HG03280 (cell line): ENCODE measurements at regions not wholly inside any gene's neighbourhood (a gene's known extent, or its start where the extent isn't known, plus 50 kb on each side); places are given as distances from the start of the nearest gene placed in this dataset.
"Not testable (repeated sequence)": the region's sequence is repeated elsewhere in the genome, so short reads cannot be mapped to it uniquely, and the experiment has no call there.

Source experiments
- ATAC-seq: cut with Tn5 transposase; IDR thresholded peaks from one replicate; pipeline ENCODE4 v1.9.1; 2021; ENCODE audit warnings: mild to moderate bottlenecking, moderate library complexity; ENCODE audit not compliant: unreplicated experiment

GRCh38 chr12:131407221-131408035 is 303.5 kb upstream of the SFSWAP start:
- no peak for ATAC-seq

- ATAC-seq = no peak
Observed at GRCh38 chr12:131408036-131408365, 302.9 kb upstream of the SFSWAP start.

GRCh38 chr12:131408484-131408883 is 302.4 kb upstream of the SFSWAP start:
- ATAC-seq = no peak

GRCh38 chr12:131409211-131409610 is 301.7 kb upstream of the SFSWAP start:
- ATAC-seq = no peak

- not testable (repeated sequence) for ATAC-seq
Observed at GRCh38 chr12:131411827-131412226, 299.1 kb upstream of the SFSWAP start.

- no peak for ATAC-seq
Observed at GRCh38 chr12:131413006-131413405, 297.9 kb upstream of the SFSWAP start.

- no peak for ATAC-seq
Observed at GRCh38 chr12:131413471-131413870, 297.4 kb upstream of the SFSWAP start.

GRCh38 chr12:131414155-131414922 is 296.6 kb upstream of the SFSWAP start:
- not testable (repeated sequence) for ATAC-seq

- no peak for ATAC-seq
Observed at GRCh38 chr12:131415781-131416180, 295.1 kb upstream of the SFSWAP start.

GRCh38 chr12:131418121-131418520 is 292.8 kb upstream of the SFSWAP start:
- no peak for ATAC-seq

GRCh38 chr12:131418884-131419283 is 292.0 kb upstream of the SFSWAP start:
- no peak for ATAC-seq

GRCh38 chr12:131420867-131421447 is 289.9 kb upstream of the SFSWAP start:
- no peak for ATAC-seq

- no peak for ATAC-seq
Observed at GRCh38 chr12:131421509-131422186, 289.2 kb upstream of the SFSWAP start.

- ATAC-seq = no peak
Observed at GRCh38 chr12:131422187-131422520, 288.7 kb upstream of the SFSWAP start.

GRCh38 chr12:131422744-131423143 is 288.1 kb upstream of the SFSWAP start:
- no peak for ATAC-seq

GRCh38 chr12:131424270-131424669 is 286.6 kb upstream of the SFSWAP start:
- no peak for ATAC-seq

- ATAC-seq = no peak
Observed at GRCh38 chr12:131425112-131426075, 285.5 kb upstream of the SFSWAP start.

GRCh38 chr12:131428091-131428685 is 282.7 kb upstream of the SFSWAP start:
- ATAC-seq = no peak

GRCh38 chr12:131429221-131429620 is 281.7 kb upstream of the SFSWAP start:
- ATAC-seq = not testable (repeated sequence)

- ATAC-seq = not testable (repeated sequence)
Observed at GRCh38 chr12:131429697-131430096, 281.2 kb upstream of the SFSWAP start.
